PC-9 (cell line): ENCODE measurements at regions not wholly inside any gene's neighbourhood (a gene's known extent, or its start where the extent isn't known, plus 50 kb on each side); places are given as distances from the start of the nearest gene placed in this dataset.

ENCODE experiments used
- BruUV-seq: library from RNA; stranded (reverse); fragments of 400-500 nt; replicated peaks from 2 replicates; lab custom pipeline; 2021; lab: Mats Ljungman, UMichigan
- CTCF ChIA-PET: fragments of 300-600 bp; sonication (Branson Sonifier 250); formaldehyde crosslinking; loops from one replicate; lab custom pipeline; 2022; ENCODE audit warnings: antibody characterized with exemption; lab: Charles Lee
- POLR2A ChIA-PET: fragments of 300-600 bp; sonication (Branson Sonifier 250); formaldehyde crosslinking; loops from one replicate; lab custom pipeline; 2022; ENCODE audit warnings: antibody characterized with exemption; ENCODE audit not compliant: unreplicated experiment; lab: Charles Lee
- DNase-seq, 2 experiments: peaks; one replicate each; pipeline versions ENCODE4 v3.0.0 to v3.0.0-alpha.2; 2015 to 2022; ENCODE audit warnings: mixed read lengths in 1 of 2
- H2AFZ ChIP-seq: fragments of 200-600 bp; sonication (generic); 2 replicates; pipeline ENCODE4 v1.8.1; 2017; ENCODE audit warnings: antibody characterized with exemption
- H3F3A ChIP-seq: fragments of 200-600 bp; sonication (generic); 2 replicates; pipeline ENCODE4 v1.8.1; 2017; ENCODE audit warnings: antibody characterized with exemption, mild to moderate bottlenecking, low read depth; ENCODE audit not compliant: insufficient read depth
- H3K27ac ChIP-seq: fragments of 200-600 bp; sonication (generic); 2 replicates; pipeline ENCODE4 v1.6.1; 2016; ENCODE audit warnings: mixed run types
- H3K27me3 ChIP-seq: fragments of 200-600 bp; sonication (generic); 2 replicates; pipeline ENCODE4 v1.6.1; 2016; ENCODE audit warnings: low read depth, mixed run types; ENCODE audit not compliant: insufficient read depth
- H3K36me3 ChIP-seq: fragments of 200-600 bp; sonication (generic); 2 replicates; pipeline ENCODE4 v1.6.1; 2016; ENCODE audit warnings: low read depth, mixed run types
- H3K4me1 ChIP-seq: fragments of 200-600 bp; sonication (generic); replicated peaks from 2 replicates; pipeline ENCODE4 v1.6.1; 2016; ENCODE audit warnings: mixed run types; ENCODE audit not compliant: insufficient read depth
- H3K4me2 ChIP-seq: fragments of 200-600 bp; sonication (generic); 2 replicates; pipeline ENCODE4 v1.6.1; 2017; ENCODE audit warnings: mixed run types
- H3K4me3 ChIP-seq: fragments of 200-600 bp; sonication (generic); 2 replicates; pipeline ENCODE4 v1.6.1; 2016; ENCODE audit warnings: mixed run types
- H3K79me2 ChIP-seq: fragments of 200-600 bp; sonication (generic); 2 replicates; pipeline ENCODE4 v1.6.1; 2017; ENCODE audit warnings: low read depth, mixed run types
- H3K9me2 ChIP-seq: fragments of 200-600 bp; sonication (generic); 2 replicates; pipeline ENCODE4 v1.8.1; 2017; ENCODE audit warnings: mild to moderate bottlenecking; ENCODE audit not compliant: insufficient read depth
- H3K9me3 ChIP-seq: fragments of 200-600 bp; sonication (generic); 2 replicates; pipeline ENCODE4 v1.8.1; 2016; ENCODE audit warnings: low read depth; ENCODE audit not compliant: insufficient read depth
- H4K20me1 ChIP-seq: fragments of 200-600 bp; sonication (generic); 2 replicates; pipeline ENCODE4 v1.8.1; 2017; ENCODE audit not compliant: insufficient read depth
- CTCF ChIP-seq: fragments of 200-600 bp; sonication (generic); conservative IDR thresholded peaks from 2 replicates; pipeline ENCODE4 v1.6.1; 2017; ENCODE audit warnings: mixed run types, antibody characterized with exemption, mild to moderate bottlenecking, moderate library complexity
- EZH2 ChIP-seq: fragments of 200-600 bp; sonication (generic); IDR thresholded peaks from 2 replicates; pipeline ENCODE4 v1.8.0; 2017; ENCODE audit warnings: antibody characterized with exemption, low read depth
- intact Hi-C: fragments of 100-400 bp; cut with micrococcal nuclease; formaldehyde crosslinking; loops from one replicate; pipeline ENCODE4 v1.10.0; 2022; ENCODE audit not compliant: unreplicated experiment

DNA sequence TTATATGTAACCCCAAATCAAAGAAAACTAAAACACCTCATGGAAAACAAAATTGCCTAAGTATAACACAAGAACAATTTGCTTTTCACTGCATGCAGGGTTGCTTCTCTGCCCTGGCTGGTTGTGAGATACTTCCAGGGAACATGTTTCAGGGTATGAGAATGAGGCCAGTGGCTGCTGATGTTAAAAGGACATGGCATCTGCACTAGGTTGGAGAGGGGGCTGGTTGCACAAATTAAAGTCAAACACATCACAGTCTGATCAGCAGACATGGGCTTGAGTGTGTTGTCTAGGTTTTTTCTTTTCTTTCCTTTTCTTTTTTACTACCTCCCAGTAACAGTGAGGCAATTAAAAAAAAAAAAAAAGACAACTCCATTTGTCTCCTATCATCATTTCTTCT is 374.9 kb downstream of the MCTP2 start:
- ChIA-PET POLR2A (no interaction called here), CTCF (interaction anchor here (0.6 kb wide), 1 partner anchor 15 kb away, joined by 4 read pairs; no protein-coding TSS in a partner anchor)
- Histone ChIP-seq H3K36me3 (no peaks in the 10 kb centered on the region), H3K27ac (no peak overlapping the region), H3K27me3 (peaks cover 14% of the 10 kb centered on the region; the same call in 1 of the 2 replicates), H2AFZ (no peak overlapping the region), H3K4me1 (no peaks in the 10 kb centered on the region), H4K20me1 (no peaks in the 10 kb centered on the region), H3K9me2 (no peaks in the 10 kb centered on the region), H3K4me3 (no peak overlapping the region), H3K4me2 (no peak overlapping the region), H3F3A (no peaks in the 10 kb centered on the region), H3K9me3 (no peaks in the 10 kb centered on the region), H3K79me2 (no peaks in the 10 kb centered on the region)
- BruUV-seq, result no TSS peak
- intact Hi-C loops, result no loop called here
- DNase-seq, result no peak
- TF ChIP-seq EZH2, result no peak
- TF ChIP-seq CTCF, result no peak

GRCh38 chr15:94607176-94607654 is 375.9 kb downstream of the MCTP2 start:
- Histone ChIP-seq H3K4me2 (no peak overlapping the region), H3K9me2 (no peaks in the 10 kb centered on the region), H3K4me1 (no peaks in the 10 kb centered on the region), H2AFZ (no peak overlapping the region; the same call in 1 of the 2 replicates), H3K79me2 (no peaks in the 10 kb centered on the region), H3K36me3 (no peaks in the 10 kb centered on the region), H3K9me3 (no peaks in the 10 kb centered on the region), H4K20me1 (no peaks in the 10 kb centered on the region), H3K27ac (no peak overlapping the region), H3F3A (no peaks in the 10 kb centered on the region), H3K4me3 (no peak overlapping the region), H3K27me3 (peaks cover 14% of the 10 kb centered on the region; the same call in 1 of the 2 replicates)
- CTCF ChIA-PET, result no interaction called here
- POLR2A ChIA-PET, result no interaction called here
- intact Hi-C loops, result no loop called here
- no TSS peak for BruUV-seq
- DNase-seq, result no peak
- TF ChIP-seq EZH2 (no peak), CTCF (no peak)

DNA sequence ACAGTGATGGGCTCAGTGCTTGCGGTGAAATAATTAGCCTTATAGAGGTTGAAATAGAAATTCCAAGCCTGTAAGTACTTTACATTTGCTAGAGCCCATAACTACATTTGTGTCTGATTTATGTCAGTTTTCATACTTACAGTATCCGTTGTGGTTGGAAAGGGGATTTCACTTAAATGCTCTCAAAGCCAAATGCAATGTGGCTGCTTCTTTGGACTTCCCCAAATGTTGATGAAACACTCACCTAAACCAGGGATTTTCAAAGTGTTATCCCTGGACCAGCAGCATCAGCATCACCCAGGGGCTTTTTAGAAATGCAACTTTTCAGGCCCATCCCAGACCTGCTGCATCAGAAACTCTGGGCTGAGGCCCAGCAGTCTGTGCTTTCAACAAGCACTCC is 378.7 kb downstream of the MCTP2 start:
- Histone ChIP-seq H3K27me3 (peaks cover 22% of the 10 kb centered on the region; the same call in 1 of the 2 replicates), H3K27ac (no peak overlapping the region), H3K79me2 (no peaks in the 10 kb centered on the region), H2AFZ (no peak overlapping the region), H3K4me2 (no peak overlapping the region), H3F3A (no peaks in the 10 kb centered on the region), H3K9me3 (no peaks in the 10 kb centered on the region), H3K4me3 (no peak overlapping the region), H3K36me3 (no peaks in the 10 kb centered on the region), H4K20me1 (no peaks in the 10 kb centered on the region), H3K9me2 (no peaks in the 10 kb centered on the region), H3K4me1 (no peaks in the 10 kb centered on the region)
- intact Hi-C loops, result no loop called here
- ChIA-PET POLR2A (no interaction called here), CTCF (no interaction called here)
- no TSS peak for BruUV-seq
- DNase-seq, result no peak
- no peak for TF ChIP-seq EZH2
- no peak for TF ChIP-seq CTCF
